RWPE1 (cell line): ENCODE measurements at regions not wholly inside any gene's neighbourhood (a gene's known extent, or its start where the extent isn't known, plus 50 kb on each side); places are given as distances from the start of the nearest gene placed in this dataset.

ENCODE experiments used
- CTCF ChIA-PET: fragments of 350-600 bp; sonication (Branson Sonifier 250); formaldehyde crosslinking; extraction: SDS; loops from one replicate; lab custom pipeline; 2021; lab: Yijun Ruan, JAX
- POLR2A ChIA-PET: fragments of 400-600 bp; formaldehyde crosslinking; extraction: SDS; loops from one replicate; lab custom pipeline; 2020; ENCODE audit warnings: antibody characterized with exemption; ENCODE audit not compliant: low non-redundant PET; lab: Yijun Ruan, JAX
- DNase-seq: peaks from one replicate; pipeline ENCODE4 v3.0.0; 2012; ENCODE audit warnings: low spot score
- H3K27ac ChIP-seq: fragments of 450-650 bp; 2 replicates; pipeline ENCODE4 v1.5.1; 2017
- TF ChIP-seq, protein P1 (sequence below): fragments of 450-650 bp; conservative IDR thresholded peaks from 2 replicates; pipeline ENCODE4 v1.5.1; 2017; ENCODE audit warnings: low read depth, mild to moderate bottlenecking

DNA sequence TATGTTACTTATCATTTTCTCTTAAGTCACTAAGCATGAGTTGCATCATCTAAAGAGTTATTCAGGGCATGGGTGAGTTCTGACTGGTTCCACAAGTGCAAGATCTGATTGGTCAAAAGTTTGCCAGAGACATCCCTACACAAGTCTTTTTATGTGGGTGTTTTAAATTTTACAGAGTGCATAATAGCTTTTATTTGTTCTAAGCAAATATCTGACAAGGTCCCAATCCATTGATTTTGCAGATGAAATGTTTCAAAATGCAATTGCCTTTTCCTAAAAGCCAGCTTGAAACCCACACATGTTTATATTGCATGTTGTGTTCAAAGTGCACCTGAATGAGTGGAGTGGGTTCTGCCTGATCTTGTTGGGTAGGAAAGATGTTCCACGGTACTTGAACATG is 101.7 kb upstream of the PAX6 start:
- CTCF ChIA-PET: interaction anchor here (0.6 kb wide), 1 partner anchor 127 kb away, joined by 5 read pairs; no protein-coding TSS in a partner anchor
- POLR2A ChIA-PET: no interaction called here
- no peak overlapping the region for H3K27ac ChIP-seq
- TF ChIP-seq, protein P1, sequence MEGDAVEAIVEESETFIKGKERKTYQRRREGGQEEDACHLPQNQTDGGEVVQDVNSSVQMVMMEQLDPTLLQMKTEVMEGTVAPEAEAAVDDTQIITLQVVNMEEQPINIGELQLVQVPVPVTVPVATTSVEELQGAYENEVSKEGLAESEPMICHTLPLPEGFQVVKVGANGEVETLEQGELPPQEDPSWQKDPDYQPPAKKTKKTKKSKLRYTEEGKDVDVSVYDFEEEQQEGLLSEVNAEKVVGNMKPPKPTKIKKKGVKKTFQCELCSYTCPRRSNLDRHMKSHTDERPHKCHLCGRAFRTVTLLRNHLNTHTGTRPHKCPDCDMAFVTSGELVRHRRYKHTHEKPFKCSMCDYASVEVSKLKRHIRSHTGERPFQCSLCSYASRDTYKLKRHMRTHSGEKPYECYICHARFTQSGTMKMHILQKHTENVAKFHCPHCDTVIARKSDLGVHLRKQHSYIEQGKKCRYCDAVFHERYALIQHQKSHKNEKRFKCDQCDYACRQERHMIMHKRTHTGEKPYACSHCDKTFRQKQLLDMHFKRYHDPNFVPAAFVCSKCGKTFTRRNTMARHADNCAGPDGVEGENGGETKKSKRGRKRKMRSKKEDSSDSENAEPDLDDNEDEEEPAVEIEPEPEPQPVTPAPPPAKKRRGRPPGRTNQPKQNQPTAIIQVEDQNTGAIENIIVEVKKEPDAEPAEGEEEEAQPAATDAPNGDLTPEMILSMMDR: no peak
- DNase-seq: no peak

DNA sequence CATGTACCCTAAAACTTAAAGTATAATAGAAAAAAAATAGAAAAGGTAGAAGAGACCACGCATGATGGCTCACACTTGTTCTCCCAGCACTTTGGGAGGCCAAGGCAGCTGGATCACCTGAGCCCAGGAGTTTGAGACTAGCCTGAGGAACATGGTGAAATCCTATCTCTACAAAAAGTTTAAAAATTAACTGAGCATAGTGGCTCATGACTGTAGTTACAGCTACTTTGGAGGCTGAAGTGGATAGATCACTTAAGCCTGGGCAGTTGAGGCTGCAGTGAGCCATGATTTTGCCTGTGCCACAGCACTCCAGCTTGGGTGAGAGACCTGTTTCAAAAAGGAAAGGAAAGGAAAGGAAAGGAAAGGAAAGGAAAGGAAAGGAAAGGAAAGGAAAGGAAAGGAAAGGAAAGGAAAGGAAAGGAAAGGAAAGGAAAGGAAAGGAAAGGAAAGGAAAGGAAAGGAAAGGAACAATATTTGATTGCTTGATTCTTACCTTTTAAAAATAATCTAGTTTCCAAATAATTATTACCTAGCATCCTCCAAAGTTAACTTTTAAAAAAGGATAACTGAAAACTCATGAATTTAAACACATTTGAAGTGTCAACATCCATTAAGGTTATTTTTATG is 99.9 kb upstream of the PAX6 start:
- TF ChIP-seq, protein P1: no peak
- ChIA-PET CTCF (interaction anchor here (0.6 kb wide), 1 partner anchor 77 kb away, joined by 3 read pairs; no protein-coding TSS in a partner anchor), POLR2A (no interaction called here)
- no peak for DNase-seq
- H3K27ac ChIP-seq: no peak overlapping the region

DNA sequence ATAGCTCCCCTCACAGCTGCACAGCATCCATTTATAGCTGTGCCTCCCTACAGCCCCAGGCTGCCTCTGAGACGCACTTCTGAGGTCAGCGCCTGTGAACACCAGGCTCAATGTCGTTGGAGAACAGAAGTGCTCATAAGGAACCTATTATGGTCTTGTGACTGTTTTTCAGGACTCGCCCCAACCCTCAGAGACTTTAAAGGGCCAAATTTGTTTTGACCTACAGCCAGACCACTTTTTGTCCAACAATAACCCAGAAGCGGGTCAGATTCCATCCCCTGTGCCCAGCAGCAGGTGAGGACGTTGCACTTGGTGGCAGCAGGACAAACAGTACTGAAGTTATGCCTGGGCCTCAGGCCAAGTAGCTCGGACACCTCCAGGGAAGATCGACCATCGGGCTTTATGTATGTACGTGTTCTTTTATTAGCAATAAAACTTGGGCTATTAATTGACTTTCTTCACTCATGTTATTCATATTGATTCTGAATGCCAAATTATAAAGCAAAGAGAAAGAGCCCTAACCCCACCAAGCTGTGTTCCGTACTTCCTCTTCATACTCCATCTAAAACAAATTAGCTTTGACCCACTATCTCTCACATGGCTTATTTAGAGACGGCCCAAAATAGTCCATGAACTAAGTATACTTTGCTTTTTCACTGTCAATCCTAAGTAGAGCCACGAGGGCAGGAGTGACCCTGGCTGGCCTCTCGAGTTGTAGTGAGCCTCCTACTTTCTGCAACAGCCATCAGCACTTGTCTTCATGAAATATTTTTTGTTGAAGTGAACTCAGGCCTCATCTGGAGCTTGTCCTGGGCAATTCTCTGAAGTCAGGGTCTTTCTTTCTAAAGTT is 92.3 kb upstream of the PAX6 start:
- H3K27ac ChIP-seq: no peak overlapping the region
- DNase-seq: no peak
- CTCF ChIA-PET: no interaction called here
- POLR2A ChIA-PET: no interaction called here
- TF ChIP-seq, protein P1: no peak

DNA sequence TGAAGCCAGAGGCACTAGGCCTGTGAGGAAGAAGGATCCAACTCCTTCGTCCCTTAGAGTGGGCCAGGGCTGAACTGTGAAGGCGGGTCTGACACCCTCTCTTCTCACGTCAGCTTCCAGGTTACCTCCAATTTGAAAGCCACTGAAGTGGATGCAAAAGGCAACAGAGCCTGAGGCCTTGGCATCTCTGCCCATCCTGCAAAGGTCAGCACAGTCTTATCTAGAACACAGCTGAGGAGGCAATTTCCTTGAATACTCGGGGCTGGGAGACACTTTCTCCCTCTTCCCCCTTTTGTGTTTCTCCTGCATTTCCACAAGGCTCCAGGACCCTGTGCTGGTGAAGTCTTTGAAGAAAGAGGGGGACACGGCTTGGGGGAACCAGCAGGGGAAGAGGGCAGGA is 91.6 kb upstream of the PAX6 start:
- CTCF ChIA-PET: no interaction called here
- no peak for DNase-seq
- TF ChIP-seq, protein P1: no peak
- POLR2A ChIA-PET: no interaction called here
- H3K27ac ChIP-seq: no peak overlapping the region

DNA sequence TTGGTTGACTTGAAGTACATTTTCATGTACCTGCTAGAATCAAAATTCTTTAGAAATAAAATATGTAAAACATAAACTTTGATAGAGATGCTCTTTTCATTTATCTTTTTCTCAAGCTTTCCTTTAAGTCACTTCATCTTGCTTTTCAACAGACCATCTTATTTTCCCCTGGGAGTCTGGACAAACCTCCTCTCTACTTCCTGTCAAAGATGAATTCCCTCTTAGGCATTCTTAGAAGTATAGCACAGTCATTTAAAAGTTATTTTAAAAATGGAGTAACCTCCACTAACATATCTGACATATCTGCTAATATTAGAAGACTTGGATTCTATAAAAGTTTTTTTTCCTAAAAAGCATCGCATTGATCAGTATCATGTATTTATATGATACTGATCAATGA is 84.8 kb upstream of the PAX6 start:
- TF ChIP-seq, protein P1: no peak
- CTCF ChIA-PET: interaction anchor here (0.8 kb wide), 1 partner anchor 361 kb away, joined by 4 read pairs; no protein-coding TSS in a partner anchor
- no peak overlapping the region for H3K27ac ChIP-seq
- DNase-seq: no peak
- POLR2A ChIA-PET: no interaction called here

DNA sequence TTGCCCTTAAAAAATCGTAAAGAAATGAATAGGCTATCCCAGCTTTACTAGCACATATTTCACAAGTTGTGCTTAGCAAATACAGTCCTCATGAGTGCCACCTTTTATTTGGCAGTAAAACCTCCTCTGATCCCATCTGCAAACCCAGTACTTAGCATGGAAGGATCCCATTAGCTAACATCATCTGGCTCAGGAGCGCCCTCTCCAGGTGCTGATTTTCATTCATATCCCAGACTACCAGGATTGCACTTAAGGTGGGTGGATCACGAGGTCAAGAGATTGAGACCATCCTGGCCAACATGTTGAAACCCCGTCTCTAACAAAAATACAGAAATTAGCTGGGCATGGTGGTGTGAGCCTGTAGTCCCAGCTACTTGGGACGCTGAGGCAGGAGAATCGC is 76.1 kb upstream of the PAX6 start:
- ChIA-PET CTCF (no interaction called here), POLR2A (no interaction called here)
- DNase-seq: no peak
- H3K27ac ChIP-seq: no peak overlapping the region
- TF ChIP-seq, protein P1: no peak
